SK-N-SH treated with all-trans-retinoic acid at 6 μM for 48 hours (cell line): ENCODE measurements at regions not wholly inside any gene's neighbourhood (a gene's known extent, or its start where the extent isn't known, plus 50 kb on each side); places are given as distances from the start of the nearest gene placed in this dataset.
A peak's percentile ranks its signal among the peaks of the same experiment; 100 is the strongest.

ENCODE experiments used
- BACH2 ChIP-seq: fragments of 250-450 bp; sonication (Bioruptor Pico); IDR thresholded peaks from 2 replicates; pipeline ENCODE4 v1.9.0; 2021; ENCODE audit warnings: mild to moderate bottlenecking, borderline replicate concordance
- GLIS3 ChIP-seq: fragments of 250-450 bp; sonication (Bioruptor Pico); IDR thresholded peaks from 2 replicates; pipeline ENCODE4 v1.5.0; 2020; ENCODE audit warnings: mild to moderate bottlenecking, moderate library complexity
- ISL1 ChIP-seq: fragments of 250-450 bp; sonication (Bioruptor Pico); IDR thresholded peaks from 2 replicates; pipeline ENCODE4 v2.1.2; 2022; ENCODE audit warnings: mild to moderate bottlenecking, moderate library complexity
- OSR1 ChIP-seq: fragments of 250-450 bp; sonication (Bioruptor Pico); IDR thresholded peaks from 2 replicates; pipeline ENCODE4 v1.8.0; 2022; ENCODE audit warnings: moderate library complexity, mild to moderate bottlenecking, inconsistent platforms
- PATZ1 ChIP-seq: fragments of 250-450 bp; sonication (Bioruptor Pico); IDR thresholded peaks from 2 replicates; pipeline ENCODE4 v1.8.0; 2020; ENCODE audit warnings: mild to moderate bottlenecking, moderate library complexity, borderline replicate concordance
- POU6F1 ChIP-seq: fragments of 250-450 bp; sonication (Bioruptor Pico); IDR thresholded peaks from 2 replicates; pipeline ENCODE4 v1.8.0; 2021; ENCODE audit warnings: low read depth, mild to moderate bottlenecking, moderate library complexity, borderline replicate concordance
- RARB ChIP-seq: fragments of 250-450 bp; sonication (Bioruptor Pico); IDR thresholded peaks from 2 replicates; pipeline ENCODE4 v1.8.0; 2021; ENCODE audit warnings: mild to moderate bottlenecking, moderate library complexity
- SNAI2 ChIP-seq: fragments of 250-450 bp; sonication (Bioruptor Pico); IDR thresholded peaks from 2 replicates; pipeline ENCODE4 v1.5.0; 2020; ENCODE audit warnings: mild to moderate bottlenecking, moderate library complexity
- ZNF70 ChIP-seq: fragments of 450-650 bp; formaldehyde crosslinking; IDR thresholded peaks from 2 replicates; pipeline ENCODE4 v1.5.0; 2020; ENCODE audit warnings: mild to moderate bottlenecking, moderate library complexity

- TF ChIP-seq OSR1 (CRISPR knock-in tag), result no peak
- no peak for TF ChIP-seq BACH2 (CRISPR knock-in tag)
- no peak for TF ChIP-seq RARB (CRISPR knock-in tag)
- TF ChIP-seq SNAI2 (CRISPR knock-in tag), result no peak
- TF ChIP-seq ZNF70 (CRISPR knock-in tag), result no peak
- no peak for TF ChIP-seq PATZ1 (CRISPR knock-in tag)
- TF ChIP-seq ISL1 (CRISPR knock-in tag), result peak; percentile 53
- TF ChIP-seq POU6F1 (CRISPR knock-in tag), result no peak
- no peak for TF ChIP-seq GLIS3 (CRISPR knock-in tag)
Measured at GRCh38 chr10:3987143-3987974, 202.3 kb upstream of the KLF6 start.
